Colonic mucosa (tissue), 4 donors: ENCODE measurements at regions not wholly inside any gene's neighbourhood (a gene's known extent, or its start where the extent isn't known, plus 50 kb on each side); places are given as distances from the start of the nearest gene placed in this dataset.

Source experiments
- DNase-seq: peaks from one replicate; pipeline ENCODE4 v3.0.0-alpha.2; 2020
- H3K27ac ChIP-seq: fragments of 200-600 bp; one replicate; pipeline ENCODE4 v1.8.0; 2021
- H3K27me3 ChIP-seq: fragments of 200-600 bp; one replicate; pipeline ENCODE4 v1.8.0; 2021
- H3K36me3 ChIP-seq: fragments of 200-600 bp; one replicate; pipeline ENCODE4 v1.8.0; 2021
- H3K4me1 ChIP-seq: fragments of 200-600 bp; one replicate; pipeline ENCODE4 v1.8.0; 2021; ENCODE audit warnings: mild to moderate bottlenecking
- H3K4me3 ChIP-seq: fragments of 200-600 bp; one replicate; pipeline ENCODE4 v1.8.0; 2021
- H3K9ac ChIP-seq, 2 donors: one replicate each; pipeline ENCODE4 v1.7.0; 2013; ENCODE audit warnings: control low read depth in 2 of 2, low read depth in 2 of 2, low read length in 2 of 2
- H3K9me3 ChIP-seq: fragments of 200-600 bp; one replicate; pipeline ENCODE4 v1.8.0; 2021
- CTCF ChIP-seq: fragments of 200-600 bp; IDR thresholded peaks from one replicate; pipeline ENCODE4 v1.8.0; 2022; ENCODE audit warnings: antibody characterized with exemption, mild to moderate bottlenecking
- intact Hi-C: fragments of 100-400 bp; cut with DNase I; formaldehyde crosslinking; loops from one replicate; pipeline ENCODE4 v1.14.1; 2022
- donor health status: healthy.
- donor health status: DM: no; HTN: no; CAD: no.
- donor health status: DM: no; HTN: no; CAD: no.

GRCh38 chr5:96336351-96336985, 96.6 kb downstream of the PCSK1 start:
- no peak overlapping the region for H3K4me3 ChIP-seq
- H3K9ac ChIP-seq: no peak overlapping the region
- H3K27ac ChIP-seq: no peak overlapping the region

GRCh38 chr5:96335873-96336272, 97.2 kb downstream of the PCSK1 start:
- intact Hi-C loops: loop anchor here (2.0 to 10.0 kb wide), 3 partner anchors 375 to 691 kb away; partner anchors contain the start of genes ELL2 and RFESD
- TF ChIP-seq CTCF: no peak
- no peak overlapping the region for H3K27ac ChIP-seq
- no peak overlapping the region for H3K4me3 ChIP-seq
- H3K36me3 ChIP-seq: no peaks in the 10 kb centered on the region
- H3K9ac ChIP-seq: no peak overlapping the region
- H3K9me3 ChIP-seq: no peaks in the 10 kb centered on the region
- H3K4me1 ChIP-seq: no peaks in the 10 kb centered on the region
- no peaks in the 10 kb centered on the region for H3K27me3 ChIP-seq
- no peak for DNase-seq

More at GRCh38 chr5:96336351-96336985, 96.6 kb downstream of the PCSK1 start:
- intact Hi-C loops: loop anchor here (2.0 to 10.0 kb wide), 2 partner anchors 478 to 692 kb away; partner anchors contain the start of gene RFESD
- Histone ChIP-seq H3K36me3 (no peaks in the 10 kb centered on the region), H3K4me1 (no peaks in the 10 kb centered on the region), H3K27me3 (no peaks in the 10 kb centered on the region), H3K9me3 (no peaks in the 10 kb centered on the region)
- peak; percentile 88 for DNase-seq
- peak; percentile 92 for TF ChIP-seq CTCF

- no peak overlapping the region for H3K9ac ChIP-seq
- no peak for TF ChIP-seq CTCF
- no peak for DNase-seq
- no peaks in the 10 kb centered on the region for H3K4me1 ChIP-seq
- H3K27me3 ChIP-seq: no peaks in the 10 kb centered on the region
- no peak overlapping the region for H3K27ac ChIP-seq
- intact Hi-C loops: loop anchor here (10.0 kb wide), 1 partner anchor 689 kb away; the partner anchor contains the start of gene RFESD
- H3K9me3 ChIP-seq: no peaks in the 10 kb centered on the region
- no peak overlapping the region for H3K4me3 ChIP-seq
- H3K36me3 ChIP-seq: no peaks in the 10 kb centered on the region
These were observed 99.7 kb downstream of the PCSK1 start for GRCh38 chr5:96333391-96333790.

GRCh38 chr5:96332535-96333366, 100.3 kb downstream of the PCSK1 start:
- no peak overlapping the region for H3K9ac ChIP-seq
- H3K27ac ChIP-seq: no peak overlapping the region
- no peaks in the 10 kb centered on the region for H3K4me1 ChIP-seq
- H3K9me3 ChIP-seq: no peaks in the 10 kb centered on the region
- H3K27me3 ChIP-seq: no peaks in the 10 kb centered on the region
- TF ChIP-seq CTCF: no peak
- no peak overlapping the region for H3K4me3 ChIP-seq
- DNase-seq: no peak
- H3K36me3 ChIP-seq: no peaks in the 10 kb centered on the region
- intact Hi-C loops: loop anchor here (10.0 kb wide), 1 partner anchor 688 kb away; the partner anchor contains the start of gene RFESD

- no peaks in the 10 kb centered on the region for H3K36me3 ChIP-seq
- peak overlapping the region; percentile 25 for H3K27ac ChIP-seq
- H3K9me3 ChIP-seq: no peaks in the 10 kb centered on the region
- intact Hi-C loops: loop anchor here (10.0 kb wide), 1 partner anchor 687 kb away; the partner anchor contains the start of gene RFESD
- DNase-seq: no peak
- no peak overlapping the region for H3K9ac ChIP-seq
- H3K4me3 ChIP-seq: no peak overlapping the region
- no peak for TF ChIP-seq CTCF
- H3K27me3 ChIP-seq: no peaks in the 10 kb centered on the region
- no peaks in the 10 kb centered on the region for H3K4me1 ChIP-seq
These were observed 101.2 kb downstream of the PCSK1 start for GRCh38 chr5:96331681-96332361.
